Osteocyte (in vitro differentiated cells): ENCODE measurements at regions not wholly inside any gene's neighbourhood (a gene's known extent, or its start where the extent isn't known, plus 50 kb on each side); places are given as distances from the start of the nearest gene placed in this dataset.
A peak's percentile ranks its signal among the peaks of the same experiment; 100 is the strongest.

ENCODE experiments used
- DNase-seq: peaks from one replicate; pipeline ENCODE4 v3.0.0; 2021; ENCODE audit warnings: mixed read lengths; ENCODE audit not compliant: unreplicated experiment; ENCODE audit errors: extremely low spot score
- H3K27ac Mint-ChIP-seq: one replicate; pipeline ENCODE4 v1.8.0; 2021; ENCODE audit warnings: mild to moderate bottlenecking, mixed read lengths; ENCODE audit not compliant: unreplicated experiment
- H3K27me3 Mint-ChIP-seq: one replicate; pipeline ENCODE4 v1.8.0; 2021; ENCODE audit warnings: mixed read lengths; ENCODE audit not compliant: unreplicated experiment
- H3K36me3 Mint-ChIP-seq: one replicate; pipeline ENCODE4 v1.8.0; 2021; ENCODE audit warnings: mixed read lengths; ENCODE audit not compliant: unreplicated experiment
- H3K4me1 Mint-ChIP-seq: one replicate; pipeline ENCODE4 v1.8.0; 2021; ENCODE audit warnings: mixed read lengths; ENCODE audit not compliant: unreplicated experiment
- H3K4me3 Mint-ChIP-seq: one replicate; pipeline ENCODE4 v1.8.0; 2021; ENCODE audit warnings: mild to moderate bottlenecking, moderate library complexity, mixed read lengths; ENCODE audit not compliant: unreplicated experiment
- H3K9me3 Mint-ChIP-seq: one replicate; pipeline ENCODE4 v1.8.0; 2021; ENCODE audit warnings: mixed read lengths; ENCODE audit not compliant: unreplicated experiment
- TF ChIP-seq, protein P1 (sequence below): fragments of 200-600 bp; sonication (generic); IDR thresholded peaks from 2 replicates; pipeline ENCODE4 v1.5.0; 2021; ENCODE audit warnings: antibody characterized with exemption, mild to moderate bottlenecking, moderate library complexity

DNA sequence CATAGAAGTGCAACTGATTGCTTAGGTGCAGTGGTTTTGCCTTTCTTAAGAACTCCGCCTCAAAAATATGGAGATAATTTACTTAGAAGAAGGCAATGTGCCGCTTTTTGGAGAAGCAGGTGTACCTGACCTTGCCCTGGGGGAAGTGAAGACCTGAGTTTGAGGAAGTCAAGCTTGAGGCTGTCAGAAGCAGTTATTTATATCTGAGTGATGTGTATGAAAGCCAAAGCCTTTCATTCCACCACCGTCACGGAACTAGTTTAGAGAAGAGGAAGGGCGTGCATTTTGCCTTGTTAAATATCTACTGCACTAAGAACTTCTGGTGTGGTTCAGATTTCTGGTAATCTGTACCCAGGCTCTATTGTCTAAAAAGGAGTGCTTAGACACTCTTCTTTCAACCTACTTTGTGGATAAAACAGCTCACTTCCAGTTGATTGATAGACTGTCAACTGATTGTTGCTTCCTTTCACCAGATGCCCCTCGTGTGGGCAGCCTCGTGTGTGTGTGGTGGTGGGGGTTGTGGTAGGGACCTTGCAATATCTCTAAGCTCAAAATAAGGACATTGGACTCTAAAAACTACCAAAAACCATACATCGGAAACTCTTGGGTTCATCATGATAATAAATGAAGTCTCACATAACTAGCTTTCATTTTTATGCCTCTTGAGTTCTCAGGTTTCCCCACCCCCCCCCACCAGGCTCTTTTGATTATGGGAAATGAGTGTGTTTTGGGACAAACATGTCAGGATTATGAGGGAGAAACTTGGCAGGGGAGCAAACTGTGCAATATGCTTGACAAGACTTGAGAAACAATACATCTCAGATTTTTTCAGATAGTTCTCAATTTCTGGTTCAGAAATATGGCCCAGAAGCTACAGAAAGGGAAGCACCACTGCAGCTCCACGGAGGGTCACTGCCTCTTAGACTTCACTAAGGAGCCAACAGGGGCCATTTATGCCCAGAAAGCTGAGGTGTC lies 78.6 kb downstream of the ARF6 start:
- peak overlapping the region; percentile 6 for H3K4me3 Mint-ChIP-seq
- peaks cover 75% of the 10 kb centered on the region for H3K4me1 Mint-ChIP-seq
- H3K27me3 Mint-ChIP-seq = no peaks in the 10 kb centered on the region
- no peaks in the 10 kb centered on the region for H3K36me3 Mint-ChIP-seq
- peak overlapping the region; percentile 96 for H3K27ac Mint-ChIP-seq
- H3K9me3 Mint-ChIP-seq = no peaks in the 10 kb centered on the region
- TF ChIP-seq, protein P1, sequence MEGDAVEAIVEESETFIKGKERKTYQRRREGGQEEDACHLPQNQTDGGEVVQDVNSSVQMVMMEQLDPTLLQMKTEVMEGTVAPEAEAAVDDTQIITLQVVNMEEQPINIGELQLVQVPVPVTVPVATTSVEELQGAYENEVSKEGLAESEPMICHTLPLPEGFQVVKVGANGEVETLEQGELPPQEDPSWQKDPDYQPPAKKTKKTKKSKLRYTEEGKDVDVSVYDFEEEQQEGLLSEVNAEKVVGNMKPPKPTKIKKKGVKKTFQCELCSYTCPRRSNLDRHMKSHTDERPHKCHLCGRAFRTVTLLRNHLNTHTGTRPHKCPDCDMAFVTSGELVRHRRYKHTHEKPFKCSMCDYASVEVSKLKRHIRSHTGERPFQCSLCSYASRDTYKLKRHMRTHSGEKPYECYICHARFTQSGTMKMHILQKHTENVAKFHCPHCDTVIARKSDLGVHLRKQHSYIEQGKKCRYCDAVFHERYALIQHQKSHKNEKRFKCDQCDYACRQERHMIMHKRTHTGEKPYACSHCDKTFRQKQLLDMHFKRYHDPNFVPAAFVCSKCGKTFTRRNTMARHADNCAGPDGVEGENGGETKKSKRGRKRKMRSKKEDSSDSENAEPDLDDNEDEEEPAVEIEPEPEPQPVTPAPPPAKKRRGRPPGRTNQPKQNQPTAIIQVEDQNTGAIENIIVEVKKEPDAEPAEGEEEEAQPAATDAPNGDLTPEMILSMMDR = no peak
- DNase-seq = no peak

DNA sequence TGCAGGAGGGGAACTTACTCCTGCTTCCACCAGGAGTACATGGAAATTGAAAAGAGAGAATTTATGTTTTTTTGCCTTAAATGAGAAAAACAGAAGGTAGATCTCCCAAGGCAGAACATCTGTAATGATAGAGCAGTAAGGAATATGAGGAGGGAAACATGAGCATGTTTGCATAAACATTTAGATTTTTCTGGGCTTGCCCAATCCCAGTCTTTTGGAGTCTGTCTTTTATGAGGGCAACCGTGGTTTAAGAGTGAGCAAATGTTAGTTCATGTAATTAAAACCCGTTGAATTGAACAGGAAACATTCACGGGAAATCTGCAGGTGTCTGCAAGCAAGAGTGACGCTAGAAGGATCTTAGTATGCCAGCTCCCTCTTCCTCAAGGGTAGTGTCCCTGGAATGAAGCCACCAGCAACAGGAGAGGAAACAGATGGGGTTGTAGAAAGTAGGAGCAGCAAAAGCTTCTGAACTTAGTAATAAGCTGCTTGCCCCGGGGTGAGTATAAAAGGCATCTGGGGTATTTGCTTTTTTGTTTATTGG lies 79.3 kb downstream of the ARF6 start:
- H3K9me3 Mint-ChIP-seq = no peaks in the 10 kb centered on the region
- H3K27me3 Mint-ChIP-seq = no peaks in the 10 kb centered on the region
- TF ChIP-seq, protein P1 = no peak
- H3K36me3 Mint-ChIP-seq = no peaks in the 10 kb centered on the region
- peak overlapping the region; percentile 56 for H3K4me3 Mint-ChIP-seq
- peaks cover 75% of the 10 kb centered on the region for H3K4me1 Mint-ChIP-seq
- no peak for DNase-seq
- peak overlapping the region; percentile 96 for H3K27ac Mint-ChIP-seq

DNA sequence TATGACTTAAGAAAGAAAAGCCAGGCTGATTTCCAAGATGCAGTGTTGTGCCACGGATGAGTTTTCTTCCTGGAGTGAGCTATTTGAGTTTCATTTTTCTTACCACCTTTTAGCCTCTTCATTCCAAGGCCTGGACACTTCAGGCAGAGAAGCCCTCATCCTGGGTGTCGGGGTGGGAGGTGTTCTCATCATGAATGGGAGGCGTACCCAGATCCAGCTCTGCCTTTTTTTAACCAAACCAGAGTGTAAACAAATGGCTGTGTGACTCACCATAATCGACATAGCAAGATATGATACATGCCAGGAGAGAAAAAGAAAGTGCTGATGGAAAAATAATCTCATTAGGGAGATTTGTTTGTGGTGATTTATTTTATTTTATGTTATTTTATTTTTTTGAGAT lies 79.9 kb downstream of the ARF6 start:
- Mint-ChIP-seq H3K27ac (peak overlapping the region; percentile 96), H3K36me3 (no peaks in the 10 kb centered on the region), H3K27me3 (no peaks in the 10 kb centered on the region), H3K4me3 (peak overlapping the region; percentile 56), H3K4me1 (peaks cover 72% of the 10 kb centered on the region), H3K9me3 (no peaks in the 10 kb centered on the region)
- no peak for DNase-seq
- TF ChIP-seq, protein P1 = no peak

DNA sequence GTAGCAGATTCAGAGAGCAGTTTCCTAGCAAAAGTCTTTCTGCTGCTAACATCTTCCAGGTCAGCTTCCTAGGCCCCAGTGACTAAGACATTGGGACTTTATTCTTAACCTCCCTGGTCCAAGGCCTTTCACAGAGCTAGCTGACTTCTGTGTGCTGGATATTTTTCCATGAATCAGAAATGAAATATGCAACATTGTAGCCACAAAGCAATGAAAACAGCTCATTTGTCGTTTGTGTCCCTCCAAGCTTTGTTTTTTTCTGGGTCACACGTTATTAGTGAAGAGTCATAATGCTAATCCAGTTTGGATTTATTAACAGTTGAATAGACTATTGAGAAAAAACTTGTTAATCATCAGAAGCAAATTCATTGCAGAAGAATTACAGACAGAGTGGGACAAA lies 82.4 kb downstream of the ARF6 start:
- Mint-ChIP-seq H3K27ac (peak overlapping the region; percentile 90), H3K36me3 (no peaks in the 10 kb centered on the region), H3K4me1 (peaks cover 68% of the 10 kb centered on the region), H3K9me3 (no peaks in the 10 kb centered on the region), H3K4me3 (no peak overlapping the region), H3K27me3 (no peaks in the 10 kb centered on the region)
- TF ChIP-seq, protein P1 = no peak
- DNase-seq = no peak

DNA sequence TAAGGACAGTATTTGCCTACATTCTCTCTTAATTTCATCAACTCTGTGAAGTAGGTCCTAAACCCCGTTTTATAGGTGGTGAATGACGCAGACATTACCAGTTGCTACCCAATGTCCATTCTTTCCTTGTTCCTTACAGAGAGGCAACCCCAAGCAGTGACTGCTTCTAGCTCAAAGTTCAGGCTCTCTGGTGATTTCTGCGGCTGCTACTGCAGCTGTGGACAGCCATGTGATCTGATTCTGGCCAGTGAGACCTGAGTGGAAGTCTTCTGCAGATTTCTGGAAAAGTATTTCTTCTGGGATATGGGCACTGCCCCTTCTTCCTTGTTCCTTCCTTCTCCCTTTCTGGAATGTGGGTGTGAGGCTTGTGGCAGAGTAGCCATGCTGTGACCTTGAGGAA lies 82.9 kb downstream of the ARF6 start:
- Mint-ChIP-seq H3K4me3 (no peak overlapping the region), H3K4me1 (peaks cover 62% of the 10 kb centered on the region), H3K27me3 (no peaks in the 10 kb centered on the region), H3K27ac (peak overlapping the region; percentile 90), H3K9me3 (no peaks in the 10 kb centered on the region), H3K36me3 (no peaks in the 10 kb centered on the region)
- DNase-seq = no peak
- TF ChIP-seq, protein P1 = no peak
